OCI-LY3 (cell line): ENCODE measurements at regions not wholly inside any gene's neighbourhood (a gene's known extent, or its start where the extent isn't known, plus 50 kb on each side); places are given as distances from the start of the nearest gene placed in this dataset.

Experiments used
- EZH2phosphoT487 ChIP-seq: fragments of 200-600 bp; shearing (Covaris generic); IDR thresholded peaks from 2 replicates; pipeline ENCODE4 v1.6.1; 2018; ENCODE audit warnings: antibody characterized with exemption, mixed run types, low read depth
- TF ChIP-seq, protein P1 (sequence below): fragments of 200-600, 300-600 bp; sonication (generic); IDR thresholded peaks from 2 replicates; pipeline ENCODE4 v1.5.1; 2014; ENCODE audit warnings: antibody characterized with exemption, low read length, low read depth

DNA sequence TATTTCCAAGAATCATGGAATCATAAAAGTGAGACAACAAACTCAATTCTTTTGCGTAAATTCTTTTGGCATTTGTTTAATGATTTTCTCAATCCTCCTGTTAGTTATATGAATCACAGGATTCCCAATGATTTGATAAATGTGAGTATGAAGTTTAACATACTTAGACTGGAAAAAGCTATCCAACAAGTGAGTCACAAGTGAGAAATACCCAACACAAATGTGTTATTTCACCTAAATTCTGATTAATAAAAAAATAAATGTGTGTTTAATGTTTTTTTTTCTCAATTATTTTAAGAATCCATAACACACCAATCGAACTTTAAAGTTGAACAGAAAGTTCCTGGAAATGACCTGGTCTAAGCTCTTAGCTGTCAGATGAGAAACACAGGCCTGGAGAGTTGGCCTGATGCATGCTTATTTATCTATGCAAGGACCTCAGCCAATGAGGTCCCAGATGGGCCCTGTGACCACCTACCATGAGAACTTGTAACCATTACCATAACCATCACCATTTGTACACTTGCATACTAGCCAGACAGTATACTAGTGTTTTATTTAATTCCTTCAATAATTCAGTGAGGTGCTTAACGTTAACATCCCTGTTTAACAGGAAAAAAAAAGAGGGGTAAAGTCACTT lies 386.7 kb downstream of the SPRY1 start:
- TF ChIP-seq, protein P1, sequence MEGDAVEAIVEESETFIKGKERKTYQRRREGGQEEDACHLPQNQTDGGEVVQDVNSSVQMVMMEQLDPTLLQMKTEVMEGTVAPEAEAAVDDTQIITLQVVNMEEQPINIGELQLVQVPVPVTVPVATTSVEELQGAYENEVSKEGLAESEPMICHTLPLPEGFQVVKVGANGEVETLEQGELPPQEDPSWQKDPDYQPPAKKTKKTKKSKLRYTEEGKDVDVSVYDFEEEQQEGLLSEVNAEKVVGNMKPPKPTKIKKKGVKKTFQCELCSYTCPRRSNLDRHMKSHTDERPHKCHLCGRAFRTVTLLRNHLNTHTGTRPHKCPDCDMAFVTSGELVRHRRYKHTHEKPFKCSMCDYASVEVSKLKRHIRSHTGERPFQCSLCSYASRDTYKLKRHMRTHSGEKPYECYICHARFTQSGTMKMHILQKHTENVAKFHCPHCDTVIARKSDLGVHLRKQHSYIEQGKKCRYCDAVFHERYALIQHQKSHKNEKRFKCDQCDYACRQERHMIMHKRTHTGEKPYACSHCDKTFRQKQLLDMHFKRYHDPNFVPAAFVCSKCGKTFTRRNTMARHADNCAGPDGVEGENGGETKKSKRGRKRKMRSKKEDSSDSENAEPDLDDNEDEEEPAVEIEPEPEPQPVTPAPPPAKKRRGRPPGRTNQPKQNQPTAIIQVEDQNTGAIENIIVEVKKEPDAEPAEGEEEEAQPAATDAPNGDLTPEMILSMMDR, result no peak
- TF ChIP-seq EZH2phosphoT487, result no peak
